HTR-8/SVneo (cell line): ENCODE measurements at regions not wholly inside any gene's neighbourhood (a gene's known extent, or its start where the extent isn't known, plus 50 kb on each side); places are given as distances from the start of the nearest gene placed in this dataset.

Experiments used
- DNase-seq: peaks from one replicate; pipeline ENCODE4 v3.0.0; 2011; ENCODE audit warnings: low spot score, mixed read lengths; ENCODE audit not compliant: insufficient read length
- FAIRE-seq: peaks from 2 replicates; lab custom pipeline; 2011; peaks lifted over from hg19 to GRCh38; lab: Jason Lieb, UNC

GRCh38 chr1:209513226-209513625, 70.3 kb upstream of the CAMK1G start:
- peak; percentile 71 for DNase-seq
- FAIRE-seq = peak; percentile 92

DNA sequence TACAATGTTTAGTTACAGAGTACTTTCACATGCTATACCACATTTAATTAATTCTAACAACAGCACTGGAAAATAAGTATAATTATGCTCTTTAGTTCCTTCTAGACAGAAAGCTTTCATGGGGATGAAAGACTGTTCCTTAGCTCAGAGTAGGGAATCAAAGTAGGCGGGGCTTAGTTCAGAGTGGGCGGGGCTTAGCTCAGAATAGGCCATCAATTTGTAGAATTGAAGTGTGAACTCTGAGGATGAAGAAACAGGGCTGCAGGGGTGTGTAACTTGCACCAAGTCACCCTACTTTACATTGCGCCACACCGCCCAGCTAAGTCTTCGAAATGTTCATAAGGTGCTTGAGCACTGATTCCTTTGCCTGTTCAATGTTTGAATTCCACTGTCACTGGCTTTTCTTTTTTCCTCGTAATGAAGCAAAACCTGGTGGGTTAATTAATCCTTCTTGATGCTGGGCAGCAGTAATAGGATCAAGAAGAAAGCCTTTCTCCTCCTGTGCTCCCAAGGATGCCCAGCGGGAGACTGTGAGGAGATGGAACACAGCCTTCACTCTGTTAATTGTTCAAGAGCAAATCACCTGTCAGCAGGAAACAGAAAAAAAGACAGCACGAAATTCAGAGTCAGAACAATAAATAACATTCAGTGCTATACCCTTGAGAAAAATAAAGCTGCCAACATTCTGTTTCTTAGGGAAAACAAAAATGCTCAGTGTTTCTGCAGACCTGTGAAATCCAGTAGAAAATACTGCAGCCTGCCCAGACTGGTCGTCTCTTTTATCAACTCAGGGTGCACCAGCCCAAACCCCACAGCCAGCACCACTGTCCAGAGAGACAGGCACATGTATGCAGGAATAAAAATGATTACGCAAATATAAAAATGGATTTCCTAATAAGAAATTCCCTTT, 66.5 kb upstream of the CAMK1G start:
- DNase-seq = no peak
- FAIRE-seq = no peak

DNA sequence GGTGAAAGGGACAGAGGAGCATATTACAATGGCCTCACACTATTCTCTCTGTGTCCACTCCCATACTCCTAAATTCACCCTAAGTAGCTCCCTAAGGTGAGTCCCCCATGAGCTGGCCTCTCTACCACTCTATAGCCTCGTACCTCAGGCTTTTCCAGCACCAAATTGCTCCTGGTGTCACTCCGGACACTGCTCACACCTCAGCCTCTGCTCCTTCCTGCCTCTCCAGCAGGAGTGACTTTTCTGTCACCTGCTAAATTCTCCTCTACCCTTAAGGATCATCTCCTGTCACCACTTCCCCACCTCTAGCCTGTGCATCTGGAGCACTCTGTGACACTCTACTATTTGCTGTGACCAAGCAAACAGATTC, 65.8 kb upstream of the CAMK1G start:
- no peak for FAIRE-seq

GRCh38 chr1:209519786-209520185, 63.7 kb upstream of the CAMK1G start:
- FAIRE-seq = no peak
- DNase-seq = no peak

More for the DNA sequence above, 65.8 kb upstream of the CAMK1G start:
- DNase-seq = no peak

DNA sequence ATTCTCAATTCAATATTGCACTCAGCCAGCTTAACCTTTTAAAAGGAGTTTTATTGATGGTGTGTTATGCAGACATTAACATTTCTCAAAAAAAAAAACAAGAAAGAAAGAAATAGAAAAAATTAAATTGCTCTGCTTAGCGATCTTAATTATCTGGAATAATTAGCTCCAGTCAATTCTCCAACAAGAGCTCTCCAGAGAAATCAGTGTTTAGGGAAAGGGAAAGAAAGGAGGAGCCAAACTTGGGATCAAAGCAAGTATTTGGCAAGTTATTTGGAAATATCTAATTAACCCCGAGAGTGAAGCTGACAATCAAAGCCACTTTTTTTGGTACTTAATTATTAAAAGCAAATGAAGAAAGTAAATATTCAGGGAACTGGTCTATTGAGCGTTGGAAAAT, 60.7 kb upstream of the CAMK1G start:
- FAIRE-seq (no peak), DNase-seq (no peak)

DNA sequence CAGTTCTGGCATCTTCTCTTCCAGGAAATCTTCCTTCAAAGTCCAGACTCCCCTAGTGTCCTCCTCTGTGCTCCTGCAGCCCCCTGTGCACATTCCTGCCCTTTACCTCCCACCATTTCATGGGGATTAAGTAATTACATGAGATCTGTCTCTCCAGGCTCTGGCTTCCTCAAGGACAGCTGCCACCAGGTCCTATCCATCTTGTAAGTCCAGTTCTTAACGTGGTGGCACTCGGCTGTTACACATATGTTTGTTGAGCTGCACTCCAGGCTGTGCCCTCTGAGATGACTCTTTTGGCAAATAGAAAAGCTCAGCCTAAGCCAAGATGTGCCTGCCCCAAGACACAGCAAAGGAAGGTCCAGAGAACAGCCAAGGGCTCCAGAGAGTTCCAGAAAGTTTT, 57.4 kb upstream of the CAMK1G start:
- FAIRE-seq (no peak), DNase-seq (no peak)

- DNase-seq (peak; percentile 33), FAIRE-seq (peak; percentile 59)
Observed at GRCh38 chr1:209527372-209527771, 56.1 kb upstream of the CAMK1G start.

DNA sequence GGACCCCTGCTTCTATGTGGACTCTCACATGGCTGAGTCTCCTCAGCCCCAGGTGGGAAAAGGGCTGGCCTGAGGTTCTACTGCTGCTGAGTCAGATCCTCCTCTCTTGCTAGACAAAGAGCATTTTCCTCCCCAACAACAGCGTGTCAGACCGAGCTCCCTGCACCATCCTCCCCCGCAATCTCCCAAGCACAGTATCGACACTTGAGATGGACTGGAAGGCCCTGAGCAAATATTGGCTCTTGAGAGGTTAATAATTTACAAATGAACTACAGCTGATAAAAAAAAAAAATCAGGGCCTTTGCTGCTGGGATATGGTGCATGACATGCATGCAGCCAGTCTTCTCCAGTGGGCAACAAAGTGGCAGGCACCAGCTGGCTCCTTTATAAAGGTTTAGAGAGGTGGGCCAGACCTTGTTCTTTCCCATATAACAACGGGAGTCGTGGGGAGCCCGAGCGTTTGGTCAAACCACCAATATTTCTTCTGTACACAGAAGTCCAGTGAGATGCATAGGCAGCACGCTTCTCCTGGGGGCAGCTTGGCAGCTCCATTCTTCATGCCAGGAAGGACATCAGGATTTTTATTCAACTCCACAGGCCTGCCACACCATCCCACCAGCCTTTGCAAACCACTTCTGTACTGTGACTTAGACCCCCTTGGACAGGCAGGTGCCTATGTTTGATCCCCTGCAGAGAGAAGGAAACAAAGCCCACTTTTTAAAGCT, 55.4 kb upstream of the CAMK1G start:
- no peak for DNase-seq
- peak; percentile 31 for FAIRE-seq

DNA sequence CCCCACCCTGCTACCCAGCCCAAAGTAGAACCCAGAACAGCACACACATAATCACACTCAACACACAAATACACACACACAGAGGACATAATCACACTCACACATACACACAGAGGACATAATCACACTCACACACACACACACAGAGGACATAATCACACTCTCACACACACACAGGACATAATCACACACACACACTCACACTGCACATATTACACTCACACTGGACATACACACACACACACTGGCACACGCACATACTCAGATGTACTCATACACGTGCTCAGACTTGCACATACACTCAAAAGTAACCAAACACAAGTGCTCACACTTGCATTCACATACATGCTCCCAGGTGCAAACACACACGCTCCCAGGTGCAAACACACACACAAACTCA, 54.3 kb upstream of the CAMK1G start:
- FAIRE-seq (peak; percentile 93), DNase-seq (no peak)

DNA sequence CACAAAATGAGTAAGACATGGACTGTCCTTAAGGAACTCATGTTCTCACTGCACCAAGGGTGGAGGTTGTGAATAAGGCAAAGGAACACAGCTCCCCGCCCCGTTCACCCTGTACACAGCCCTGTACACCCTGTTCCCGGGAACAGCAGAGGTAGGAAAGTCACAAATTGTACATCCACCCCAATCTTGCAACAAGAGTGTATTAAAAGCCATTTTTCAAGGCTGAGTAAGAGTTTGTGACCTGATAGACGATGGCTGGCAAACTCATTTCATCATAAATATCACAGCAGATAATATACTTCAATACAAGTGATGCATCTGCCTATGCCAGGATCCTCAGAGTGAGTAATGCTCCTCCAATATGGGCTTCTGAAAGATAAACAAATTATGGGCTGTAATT, 52.5 kb upstream of the CAMK1G start:
- DNase-seq (no peak), FAIRE-seq (peak; percentile 48)

GRCh38 chr1:209531549-209531948, 52.0 kb upstream of the CAMK1G start:
- FAIRE-seq (no peak), DNase-seq (no peak)
